Hepatocyte (in vitro differentiated cells): ENCODE measurements at regions not wholly inside any gene's neighbourhood (a gene's known extent, or its start where the extent isn't known, plus 50 kb on each side); places are given as distances from the start of the nearest gene placed in this dataset.

Source experiments
- CTCF ChIP-seq: fragments of 200-600 bp; sonication (generic); IDR thresholded peaks from 2 replicates; pipeline ENCODE4 v1.5.1; 2016; ENCODE audit warnings: antibody characterized with exemption, mild to moderate bottlenecking; ENCODE audit not compliant: poor library complexity
- EZH2 ChIP-seq: fragments of 200-600 bp; sonication (generic); IDR thresholded peaks from 2 replicates; pipeline ENCODE4 v1.6.1; 2016; ENCODE audit warnings: antibody characterized with exemption, mild to moderate bottlenecking, borderline replicate concordance

DNA sequence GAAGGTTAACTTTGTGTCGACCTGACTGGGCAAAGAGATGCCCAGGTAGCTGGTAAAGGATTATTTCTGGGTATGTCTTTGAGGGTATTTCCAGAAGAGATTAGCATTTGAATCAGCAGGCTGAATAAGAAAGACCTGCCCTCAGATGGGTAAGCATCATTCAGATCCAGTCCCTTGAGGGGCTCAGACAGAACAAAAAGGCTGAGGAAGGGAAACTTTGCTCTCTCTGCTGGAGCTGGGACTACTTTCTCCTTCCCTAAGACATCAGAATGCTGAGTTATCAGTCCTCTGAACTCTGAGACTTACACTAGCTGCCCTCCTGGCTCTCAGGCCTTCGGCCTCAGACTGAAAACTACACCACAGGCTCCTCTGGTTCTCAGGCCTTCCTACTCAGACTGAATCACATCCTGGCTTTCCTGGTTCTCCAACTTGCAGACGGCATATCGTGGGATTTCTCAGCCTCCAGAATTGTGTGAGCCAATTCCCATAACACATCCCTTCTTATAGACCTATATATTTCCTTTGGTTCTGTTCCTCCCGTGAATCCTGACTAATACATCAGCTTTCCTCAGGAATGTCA is 982.9 kb downstream of the TUSC7 start:
- no peak for TF ChIP-seq CTCF
- TF ChIP-seq EZH2 = no peak
